K562 (cell line): ENCODE measurements at regions not wholly inside any gene's neighbourhood (a gene's known extent, or its start where the extent isn't known, plus 50 kb on each side); places are given as distances from the start of the nearest gene placed in this dataset.
"Not testable (repeated sequence)": the region's sequence is repeated elsewhere in the genome, so short reads cannot be mapped to it uniquely, and the experiment has no call there.

ENCODE experiments used
- ATAC-seq: fragments of 200-7000 bp; cut with Tn5 transposase; 3 replicates; pipeline ENCODE4 v1.9.1; 2020; ENCODE audit warnings: moderate library complexity
- BruUV-seq: library from RNA; stranded (reverse); fragments of 400-500 nt; replicated peaks from 2 replicates; lab custom pipeline; 2021; lab: Mats Ljungman, UMichigan
- CTCF ChIA-PET: fragments of 300-600 bp; formaldehyde crosslinking; extraction: SDS; loops from one replicate; lab custom pipeline; 2021; ENCODE audit warnings: low intra/inter-chr PET ratio; lab: Yijun Ruan, JAX
- POLR2A ChIA-PET: fragments of 300-600, 350-650 bp; sonication (Branson Sonifier 250); formaldehyde crosslinking; extraction: SDS; loops from one replicate; lab custom pipeline; 2021; ENCODE audit warnings: antibody characterized with exemption, inconsistent platforms; lab: Yijun Ruan, JAX
- DNase-seq, 4 experiments: peaks; one replicate each; pipeline versions ENCODE4 v3.0.0 to v3.0.0-alpha.2; 2011 to 2018; ENCODE audit warnings: low spot score in 3 of 4, mixed read lengths in 3 of 4; ENCODE audit errors: extremely low read depth in 1 of 4
- FAIRE-seq: peaks from 2 replicates; lab custom pipeline; 2011; peaks lifted over from hg19 to GRCh38; lab: Jason Lieb, UNC
- H2AFZ ChIP-seq: 2 replicates; pipeline ENCODE4 v1.6.0; 2011; ENCODE audit warnings: low read depth, low read length, control low read depth, inconsistent platforms
- H3K27ac ChIP-seq: fragments of 200-600 bp; 3 replicates; pipeline ENCODE4 v1.8.0; 2011; ENCODE audit warnings: low read depth, mild to moderate bottlenecking, control low read depth, inconsistent platforms, low read length, moderate library complexity, mixed read lengths; ENCODE audit errors: extremely low read depth
- H3K27me3 ChIP-seq, 2 experiments: fragments of 300-600 bp in 1 of 2; 2 replicates in 1 of 2; 3 replicates in 1 of 2; pipeline versions ENCODE4 v1.6.0 to v1.8.0; 2011; ENCODE audit warnings: inconsistent platforms in 2 of 2, low read length in 2 of 2, mild to moderate bottlenecking in 1 of 2, mixed read lengths in 1 of 2, moderate library complexity in 1 of 2; ENCODE audit not compliant: control insufficient read depth in 2 of 2, insufficient read depth in 2 of 2
- H3K36me3 ChIP-seq: fragments of 300-600 bp; 3 replicates; pipeline ENCODE4 v1.8.0; 2011; ENCODE audit warnings: mild to moderate bottlenecking, low read length, inconsistent platforms; ENCODE audit not compliant: control insufficient read depth, insufficient read depth
- H3K4me1 ChIP-seq, 2 experiments: fragments of 200-600 bp in 1 of 2; replicated peaks in 1 of 2; 2 replicates in 1 of 2; 3 replicates in 1 of 2; pipeline versions ENCODE4 v1.5.1 to v1.8.0; 2011; ENCODE audit warnings: inconsistent platforms in 2 of 2, low read length in 2 of 2, mild to moderate bottlenecking in 1 of 2, mixed read lengths in 1 of 2, moderate library complexity in 1 of 2; ENCODE audit not compliant: control insufficient read depth in 2 of 2, insufficient read depth in 2 of 2
- H3K4me2 ChIP-seq: 2 replicates; pipeline ENCODE4 v1.6.1; 2011; ENCODE audit warnings: low read length, control low read depth, inconsistent platforms, mixed read lengths; ENCODE audit not compliant: insufficient read depth
- H3K4me3 ChIP-seq: fragments of 200-600 bp; sonication (generic), shearing (Covaris generic); 2 replicates; pipeline ENCODE4 v1.5.1; 2016; ENCODE audit warnings: control low read depth, inconsistent platforms
- H3K79me2 ChIP-seq: fragments of 200-600 bp; 3 replicates; pipeline ENCODE4 v1.8.0; 2011; ENCODE audit warnings: low read length, inconsistent platforms; ENCODE audit not compliant: control insufficient read depth, insufficient read depth
- H3K9ac ChIP-seq, 2 experiments: 2 replicates each; pipeline versions ENCODE4 v1.6.0 to v1.6.1; 2011; ENCODE audit warnings: low read depth in 2 of 2, low read length in 2 of 2, control low read depth in 1 of 2, inconsistent platforms in 1 of 2, mild to moderate bottlenecking in 1 of 2, mixed read lengths in 1 of 2; ENCODE audit not compliant: insufficient read depth in 1 of 2
- H3K9me1 ChIP-seq: one replicate; pipeline ENCODE4 v1.6.0; 2011; ENCODE audit warnings: inconsistent platforms, mild to moderate bottlenecking, low read length, moderate library complexity; ENCODE audit not compliant: control insufficient read depth, insufficient read depth
- H3K9me3 ChIP-seq: replicated peaks from 2 replicates; pipeline ENCODE4 v1.5.1; 2011; ENCODE audit warnings: low read depth, low read length, inconsistent platforms; ENCODE audit not compliant: control insufficient read depth, insufficient read depth
- H4K20me1 ChIP-seq: replicated peaks from 2 replicates; pipeline ENCODE4 v1.6.1; 2011; ENCODE audit warnings: low read length, inconsistent platforms, mixed read lengths; ENCODE audit not compliant: control insufficient read depth, insufficient read depth
- ATF1 ChIP-seq, 2 experiments: fragments of 450-650 bp in 1 of 2; IDR thresholded peaks; 2 replicates each; pipeline ENCODE4 v1.6.1; 2016; ENCODE audit warnings: missing compliant biosample characterization in 1 of 2, missing genetic modification characterization in 1 of 2
- EGR1 ChIP-seq: fragments of 450-650 bp; conservative IDR thresholded peaks from 2 replicates; pipeline ENCODE4 v1.6.1; 2017; ENCODE audit warnings: mild to moderate bottlenecking
- HNRNPLL ChIP-seq: fragments of 200-400 bp; formaldehyde crosslinking; IDR thresholded peaks from 2 replicates; pipeline ENCODE4 v1.6.1; 2017; ENCODE audit warnings: low read length, low read depth, mild to moderate bottlenecking; ENCODE audit not compliant: poor library complexity, severe bottlenecking
- NRF1 ChIP-seq, 2 experiments: fragments of 450-650 bp; IDR thresholded peaks in 1 of 2; conservative IDR thresholded peaks in 1 of 2; 2 replicates each; pipeline ENCODE4 v1.6.1; 2014; ENCODE audit warnings: mild to moderate bottlenecking in 2 of 2
- PHF8 ChIP-seq: fragments of 200-600 bp; sonication (generic); IDR thresholded peaks from 2 replicates; pipeline ENCODE4 v1.6.1; 2012; ENCODE audit warnings: mixed run types, mild to moderate bottlenecking, inconsistent platforms, low read length, moderate library complexity, borderline replicate concordance
- POLR2G ChIP-seq: fragments of 200-400 bp; formaldehyde crosslinking; IDR thresholded peaks from 2 replicates; pipeline ENCODE4 v1.6.1; 2017; ENCODE audit warnings: low read depth, mild to moderate bottlenecking, antibody characterized with exemption, low read length, moderate library complexity
- RBFOX2 ChIP-seq: fragments of 200-400 bp; formaldehyde crosslinking; IDR thresholded peaks from 2 replicates; pipeline ENCODE4 v1.6.1; 2017; ENCODE audit warnings: low read depth, mild to moderate bottlenecking, low read length, moderate library complexity
- YY1 ChIP-seq, 3 experiments: IDR thresholded peaks; 2 replicates each; pipeline ENCODE4 v1.6.1; 2011; ENCODE audit warnings: low read length in 2 of 3, mild to moderate bottlenecking in 2 of 3, moderate library complexity in 2 of 3, borderline replicate concordance in 1 of 3, control low read depth in 1 of 3, low read depth in 1 of 3; ENCODE audit not compliant: insufficient read depth in 3 of 3, insufficient replicate concordance in 2 of 3, control insufficient read depth in 1 of 3, insufficient read length in 1 of 3; ENCODE audit errors: extremely low read depth in 1 of 3
- ZNF766 ChIP-seq: fragments of 200-800 bp; sonication (Bioruptor generic); conservative IDR thresholded peaks from 2 replicates; pipeline ENCODE4 v1.6.1; 2016; ENCODE audit warnings: missing genetic modification characterization, missing compliant biosample characterization
- WGBS: fragments of 100-300 bp; shearing (Covaris generic); methylation state at CpG from one replicate; pipeline ENCODE4 v1.1.6; 2016; ENCODE audit warnings: low coverage, mixed read lengths; ENCODE audit not compliant: insufficient coverage; ENCODE audit errors: missing lambda C conversion rate; 5-methylcytosine and 5-hydroxymethylcytosine counted together
- in situ Hi-C: fragments of 300-500 bp; cut with MboI; formaldehyde crosslinking; loops from 4 replicates; pipeline ENCODE4 v1.15.0; 2018; ENCODE audit warnings: inconsistent platforms, mixed read lengths
- intact Hi-C: fragments of 100-400 bp; cut with micrococcal nuclease; formaldehyde crosslinking; loops from 2 replicates; pipeline ENCODE4 v1.14.2; 2022
- TF ChIP-seq, protein P1 (sequence below), 3 experiments: fragments of 200-800 bp in 1 of 3; fragments of 250-450 bp in 1 of 3; fragments of 450-650 bp in 1 of 3; sonication (Bioruptor Pico) in 1 of 3; sonication (Bioruptor generic) in 1 of 3; formaldehyde crosslinking in 1 of 3; IDR thresholded peaks; 2 replicates each; pipeline versions ENCODE4 v1.6.1 to v1.8.0; 2016 to 2022; ENCODE audit warnings: mild to moderate bottlenecking in 2 of 3, missing genetic modification characterization in 2 of 3, missing compliant biosample characterization in 1 of 3, moderate library complexity in 1 of 3

DNA sequence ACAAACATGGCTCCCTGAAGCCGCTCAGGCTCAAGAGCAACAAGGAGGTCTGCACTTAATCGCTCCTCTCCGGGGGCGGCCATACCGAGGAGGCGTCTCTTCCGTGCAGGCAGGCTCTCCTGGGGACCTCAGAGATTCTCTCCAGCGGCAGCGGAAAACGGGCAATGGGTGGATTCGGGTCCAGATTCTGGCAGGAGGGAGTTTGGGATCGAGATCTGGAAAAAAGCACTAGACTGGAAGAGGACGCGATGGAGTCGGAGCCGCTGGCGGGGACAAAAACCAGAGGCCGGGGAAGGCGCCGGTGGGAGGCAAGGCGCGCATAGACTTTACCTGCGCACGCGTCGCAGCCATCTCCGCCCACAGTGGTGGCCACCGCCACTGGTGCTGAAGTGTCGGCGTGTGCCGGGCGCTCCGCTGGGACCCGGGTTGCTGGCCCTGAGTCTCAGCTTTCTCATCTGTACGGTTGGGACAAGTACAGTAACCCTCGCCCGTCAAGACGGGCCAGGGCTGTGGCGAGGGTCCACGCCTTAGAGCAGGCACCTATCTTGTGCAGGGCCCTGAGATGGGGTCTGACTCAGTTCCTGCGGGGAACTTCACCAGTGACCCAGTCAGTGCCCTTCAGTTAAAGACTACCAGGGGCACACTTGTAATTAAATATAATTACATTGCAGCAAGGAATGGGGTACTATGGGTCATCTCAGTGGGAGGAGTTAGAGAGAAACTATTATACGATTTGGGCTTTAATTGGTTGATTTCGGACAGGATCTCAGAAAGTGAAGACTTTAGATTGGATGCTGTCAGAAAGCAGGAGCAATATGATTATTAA is 454.1 kb downstream of the SPATA31A1 start:
- POLR2A ChIA-PET; H3K27me3 ChIP-seq; H4K20me1 ChIP-seq; in situ Hi-C loops; CTCF ChIA-PET; H3K9me3 ChIP-seq; H3K9me1 ChIP-seq; H3K36me3 ChIP-seq; FAIRE-seq; H3K79me2 ChIP-seq; H3K4me1 ChIP-seq; intact Hi-C loops; TF ChIP-seq ATF1 (CRISPR knock-in tag; IDR thresholded peaks at IDR 0.05): not testable (repeated sequence)
- ATAC-seq (peak; percentile 84), DNase-seq (peak in 1 of 4 experiments; percentile 70)
- Histone ChIP-seq H3K4me2 (peak overlapping the region; percentile 50), H2AFZ (peak overlapping the region; percentile 91), H3K4me3 (peak overlapping the region; percentile 48), H3K9ac (peak overlapping the region; percentile 68 to 84), H3K27ac (peak overlapping the region; percentile 54; the same call in 1 of the 3 replicates)
- TSS peak; percentile 74 for BruUV-seq
- WGBS = 5% methylated on average over 27 of the region's 43 CpGs
- TF ChIP-seq ATF1 (tag; IDR thresholded peaks at IDR 0.05) (peak; percentile 41), EGR1 (peak; percentile 14; the same call in 1 of the 2 replicates), YY1 (IDR thresholded peaks at IDR 0.05; ENCODE audit: borderline replicate concordance in 1 of 3, control insufficient read depth in 1 of 3, extremely low read depth in 1 of 3, insufficient read depth in 3 of 3, insufficient read length in 1 of 3, insufficient replicate concordance in 2 of 3, low read depth in 1 of 3, low read length in 2 of 3) (peak in 1 of 3 experiments; percentile 29), POLR2G (peak; percentile 54; the same call in 1 of the 2 replicates), PHF8 (peak; percentile 33; the same call in 1 of the 2 replicates), RBFOX2 (peak; percentile 45; the same call in 1 of the 2 replicates), NRF1 (conservative IDR thresholded peaks at IDR 0.05 in 1 of 2, IDR thresholded peaks at IDR 0.05 in 1 of 2) (peak; percentile 89 to 91), HNRNPLL (peak; percentile 55), ZNF766 (0 out of 2 replicates have a peak, but pooled peaks have one; percentile 41)
- TF ChIP-seq, protein P1, sequence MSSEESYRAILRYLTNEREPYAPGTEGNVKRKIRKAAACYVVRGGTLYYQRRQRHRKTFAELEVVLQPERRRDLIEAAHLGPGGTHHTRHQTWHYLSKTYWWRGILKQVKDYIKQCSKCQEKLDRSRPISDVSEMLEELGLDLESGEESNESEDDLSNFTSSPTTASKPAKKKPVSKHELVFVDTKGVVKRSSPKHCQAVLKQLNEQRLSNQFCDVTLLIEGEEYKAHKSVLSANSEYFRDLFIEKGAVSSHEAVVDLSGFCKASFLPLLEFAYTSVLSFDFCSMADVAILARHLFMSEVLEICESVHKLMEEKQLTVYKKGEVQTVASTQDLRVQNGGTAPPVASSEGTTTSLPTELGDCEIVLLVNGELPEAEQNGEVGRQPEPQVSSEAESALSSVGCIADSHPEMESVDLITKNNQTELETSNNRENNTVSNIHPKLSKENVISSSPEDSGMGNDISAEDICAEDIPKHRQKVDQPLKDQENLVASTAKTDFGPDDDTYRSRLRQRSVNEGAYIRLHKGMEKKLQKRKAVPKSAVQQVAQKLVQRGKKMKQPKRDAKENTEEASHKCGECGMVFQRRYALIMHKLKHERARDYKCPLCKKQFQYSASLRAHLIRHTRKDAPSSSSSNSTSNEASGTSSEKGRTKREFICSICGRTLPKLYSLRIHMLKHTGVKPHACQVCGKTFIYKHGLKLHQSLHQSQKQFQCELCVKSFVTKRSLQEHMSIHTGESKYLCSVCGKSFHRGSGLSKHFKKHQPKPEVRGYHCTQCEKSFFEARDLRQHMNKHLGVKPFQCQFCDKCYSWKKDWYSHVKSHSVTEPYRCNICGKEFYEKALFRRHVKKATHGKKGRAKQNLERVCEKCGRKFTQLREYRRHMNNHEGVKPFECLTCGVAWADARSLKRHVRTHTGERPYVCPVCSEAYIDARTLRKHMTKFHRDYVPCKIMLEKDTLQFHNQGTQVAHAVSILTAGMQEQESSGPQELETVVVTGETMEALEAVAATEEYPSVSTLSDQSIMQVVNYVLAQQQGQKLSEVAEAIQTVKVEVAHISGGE (CRISPR knock-in tag; IDR thresholded peaks at IDR 0.05) = peak in 1 of 3 experiments; percentile 55; a peak in 1 of 6 replicates
